HG03432 (cell line): ENCODE measurements at regions not wholly inside any gene's neighbourhood (a gene's known extent, or its start where the extent isn't known, plus 50 kb on each side); places are given as distances from the start of the nearest gene placed in this dataset.

Source experiments
- ATAC-seq: cut with Tn5 transposase; IDR thresholded peaks from one replicate; pipeline ENCODE4 v1.9.1; 2021; ENCODE audit warnings: mild to moderate bottlenecking, moderate library complexity; ENCODE audit not compliant: unreplicated experiment

DNA sequence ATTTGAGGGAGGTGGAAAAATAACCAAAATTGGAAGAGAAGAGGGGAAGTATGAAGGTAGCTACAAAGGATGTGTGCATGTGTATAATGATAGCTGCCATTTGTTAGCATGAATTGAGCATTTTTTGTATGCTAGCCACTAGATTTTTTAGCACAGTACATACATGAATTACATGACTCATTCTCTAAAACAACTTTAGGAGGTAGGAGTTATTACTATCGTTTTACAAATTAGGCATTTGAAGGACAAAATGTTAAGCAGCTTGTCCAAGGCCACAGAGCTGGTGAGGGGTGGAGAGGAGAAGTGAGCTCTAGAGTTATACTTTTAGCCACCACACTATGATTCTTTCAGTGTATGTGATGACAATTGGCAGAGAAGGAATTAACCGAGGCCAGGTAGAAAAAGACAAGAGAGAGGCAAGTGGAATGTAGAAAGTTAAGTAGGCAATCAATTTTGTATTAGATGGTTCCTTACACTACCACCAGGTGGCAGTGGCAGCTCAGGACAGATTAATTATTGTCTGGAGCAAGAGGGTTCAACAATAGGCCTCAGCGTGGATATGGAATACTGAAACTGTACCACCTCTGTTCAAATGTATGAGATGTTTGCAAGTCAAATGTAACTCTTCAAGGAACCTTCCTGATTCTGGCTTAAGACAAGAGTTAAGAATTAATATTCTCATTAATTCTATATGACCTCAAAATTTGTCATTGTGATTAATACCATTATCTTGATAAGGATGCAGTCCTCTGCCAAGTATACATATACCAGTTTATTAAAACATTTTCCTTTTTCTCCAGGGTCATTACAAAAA is 128.0 kb downstream of the MBL2 start:
- ATAC-seq = peak; percentile 88

DNA sequence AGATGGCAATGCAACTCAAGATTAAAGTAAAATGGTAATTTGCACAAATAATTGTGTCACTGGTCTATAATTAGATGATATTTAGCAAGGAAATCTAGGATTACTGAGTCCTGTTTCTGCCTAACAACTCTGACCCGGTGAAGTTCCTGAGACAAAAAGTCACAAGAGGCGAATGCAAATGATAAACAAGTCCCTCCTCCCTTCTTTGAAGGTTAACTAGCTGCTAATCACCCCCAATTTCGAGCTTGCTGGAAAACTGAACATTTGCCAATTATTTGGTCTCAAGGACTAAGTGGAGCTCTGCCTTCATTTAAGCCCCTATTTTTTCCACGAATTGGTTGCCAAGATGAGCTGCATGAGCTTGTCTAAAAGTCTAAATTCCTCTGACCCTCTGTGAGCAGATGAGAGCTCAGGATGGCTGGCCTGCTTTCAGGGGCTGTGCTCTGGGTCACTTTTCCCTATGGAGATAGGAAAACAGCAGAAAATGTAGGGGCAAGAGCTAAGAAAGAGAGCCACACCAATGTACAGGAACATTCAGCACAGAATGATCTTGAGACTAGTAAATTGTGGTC is 127.3 kb downstream of the MBL2 start:
- no peak for ATAC-seq

DNA sequence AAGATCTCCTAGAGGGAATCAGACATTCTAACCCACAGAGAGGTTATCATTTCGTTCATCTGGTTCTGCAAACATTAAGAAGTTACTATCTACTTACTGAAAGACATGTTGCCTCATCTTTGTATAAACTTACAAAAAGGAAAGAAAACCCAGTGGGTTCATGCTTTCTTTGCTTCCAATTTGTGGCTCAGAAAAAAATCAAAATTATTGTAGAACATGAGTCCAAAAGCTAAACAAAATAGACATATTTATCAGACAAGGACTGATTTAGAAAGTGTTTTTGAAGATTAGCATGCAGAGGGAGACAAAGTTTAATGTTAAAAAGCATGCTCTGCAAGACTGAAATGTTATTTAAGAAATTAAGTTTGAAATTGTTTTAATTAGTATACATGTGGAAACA is 123.1 kb downstream of the MBL2 start:
- no peak for ATAC-seq

DNA sequence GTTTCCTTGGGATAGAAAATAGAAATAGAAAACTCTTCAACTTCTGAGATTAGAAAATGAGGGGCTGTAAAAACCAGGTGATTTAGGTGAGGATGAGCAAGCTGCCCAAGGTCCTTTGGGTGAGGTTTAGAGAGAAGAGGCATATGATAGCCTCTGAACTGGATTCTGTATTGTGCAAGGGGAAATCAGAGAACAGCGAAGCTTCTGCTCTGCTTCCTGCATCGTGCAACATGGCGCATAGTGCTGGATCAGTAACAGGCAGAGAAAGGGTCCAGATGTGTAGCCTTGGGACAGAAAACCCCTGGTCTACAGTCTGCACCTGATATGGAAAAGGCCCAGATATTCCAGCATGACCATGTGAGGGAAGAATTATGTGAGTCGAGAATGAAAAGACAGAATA is 121.7 kb downstream of the MBL2 start:
- no peak for ATAC-seq

DNA sequence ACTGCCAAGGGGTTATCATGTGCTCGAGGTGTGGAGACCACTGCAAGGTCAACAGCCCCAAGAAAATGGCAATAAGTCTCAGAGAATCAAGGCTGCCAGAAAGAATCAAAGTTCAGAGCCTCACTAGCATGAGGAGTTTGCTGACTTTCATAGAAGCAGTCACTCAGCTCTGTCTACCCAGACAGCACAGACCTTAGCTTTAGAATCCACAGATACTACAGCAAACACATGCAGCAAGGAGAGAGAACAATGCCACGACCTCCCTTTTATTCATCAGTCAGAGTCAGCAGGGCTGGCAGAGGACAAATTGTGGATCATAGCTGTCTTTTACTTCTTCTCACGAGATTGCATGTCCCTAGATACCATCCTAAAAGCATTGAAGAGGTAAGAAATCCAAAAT is 121.3 kb downstream of the MBL2 start:
- ATAC-seq = no peak

DNA sequence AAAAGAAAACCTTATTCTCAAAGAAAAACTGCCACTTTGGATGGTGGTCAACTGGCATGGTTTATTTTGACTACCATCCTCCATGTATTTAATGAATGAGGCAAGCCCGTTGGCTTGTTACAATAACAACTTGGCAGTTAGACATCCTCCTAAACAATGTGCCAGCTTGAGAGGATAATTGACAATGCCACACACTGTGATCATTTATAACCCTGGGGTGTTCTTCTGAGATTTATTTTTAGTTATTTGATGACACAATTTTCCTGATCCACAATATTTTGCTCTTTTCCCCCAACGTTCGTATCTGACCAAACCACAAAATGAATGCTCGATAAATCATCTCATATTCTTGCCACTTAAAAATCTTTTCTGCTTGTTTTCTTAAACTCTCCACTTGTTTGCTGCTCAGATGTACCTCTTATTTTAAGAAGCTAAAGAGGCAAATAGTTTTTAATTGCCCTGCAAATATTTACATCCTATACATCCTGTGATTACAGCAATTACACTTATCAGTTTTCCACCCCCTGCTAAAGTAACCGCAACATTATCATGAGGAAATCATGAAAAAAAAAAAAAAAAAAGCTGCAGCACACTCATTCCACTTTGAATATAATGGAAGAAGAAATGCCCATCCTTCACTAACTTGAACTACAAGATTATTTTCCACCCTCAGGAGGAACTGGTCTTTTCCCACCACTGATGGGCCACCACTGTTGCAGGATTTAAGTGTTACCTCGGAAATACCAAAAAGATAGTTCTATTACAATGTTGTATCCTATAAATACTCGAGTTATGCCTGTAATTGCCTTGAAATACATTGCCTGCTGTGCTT is 119.9 kb downstream of the MBL2 start:
- no peak for ATAC-seq

DNA sequence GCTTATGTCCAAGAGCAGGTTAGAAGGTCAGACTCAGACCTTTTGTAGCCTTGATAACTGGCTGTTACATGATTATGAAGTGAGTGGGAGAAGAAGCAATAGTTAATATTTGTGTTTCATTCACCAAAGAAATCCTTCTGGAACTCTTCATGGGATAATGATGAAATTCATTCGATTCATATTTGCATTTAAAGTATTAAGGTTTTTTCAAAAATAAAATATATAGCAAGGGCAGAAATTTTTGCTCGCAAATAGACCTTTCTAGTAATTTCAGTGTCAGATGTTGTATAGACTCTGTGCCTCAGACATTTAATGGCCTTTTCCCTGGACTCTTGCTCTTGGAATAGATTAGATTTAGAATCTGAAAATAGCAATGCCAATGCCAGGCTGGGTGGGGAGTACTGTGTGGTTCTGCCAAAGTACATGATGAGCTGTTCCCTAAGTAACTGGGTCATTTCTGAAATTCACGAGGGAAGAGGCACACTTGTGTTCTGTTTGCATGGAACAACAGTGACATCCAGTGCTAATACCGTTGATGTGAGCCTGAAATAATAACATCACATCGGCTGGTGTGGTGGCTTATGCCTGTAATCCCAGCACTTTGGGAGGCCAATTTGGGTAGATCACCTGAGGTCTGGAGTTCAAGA is 119.2 kb downstream of the MBL2 start:
- no peak for ATAC-seq

DNA sequence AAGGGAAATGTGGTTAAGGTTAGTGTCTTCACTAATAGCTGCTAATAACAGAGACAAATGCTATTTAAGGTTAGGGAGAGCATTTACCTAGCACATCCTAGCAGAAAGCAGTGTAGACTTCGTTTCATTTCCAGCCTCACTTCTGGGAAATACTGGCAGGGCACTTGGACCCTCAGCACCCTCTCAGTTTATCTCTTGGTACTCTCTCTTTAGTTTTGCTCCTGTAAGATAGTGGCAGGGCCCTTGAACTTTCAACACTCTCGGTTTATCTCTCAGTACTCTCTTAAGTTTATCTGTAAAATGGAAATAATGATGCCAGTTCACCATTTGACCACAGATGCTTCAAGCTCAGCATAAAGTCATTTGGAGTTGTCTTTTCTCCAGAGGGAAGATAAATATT is 118.4 kb downstream of the MBL2 start:
- no peak for ATAC-seq

DNA sequence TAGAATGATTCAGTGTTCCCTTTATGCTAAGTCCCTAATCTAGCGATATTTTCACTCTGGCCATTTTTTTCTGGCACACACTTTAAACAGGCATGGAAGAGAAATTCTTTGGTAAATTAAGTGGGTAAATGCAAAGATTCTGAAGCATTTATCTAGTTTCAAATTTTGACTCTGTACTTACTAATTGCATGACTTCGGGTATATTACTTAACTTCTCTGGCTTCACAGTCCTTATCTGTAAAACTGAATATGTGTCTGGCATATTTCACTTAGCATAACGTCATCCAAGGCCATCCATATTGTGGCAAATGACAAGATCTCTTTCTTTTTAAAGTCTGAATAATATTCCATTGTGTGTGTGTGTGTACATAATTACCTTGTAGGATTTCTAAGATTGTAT is 114.5 kb downstream of the MBL2 start:
- ATAC-seq = no peak

DNA sequence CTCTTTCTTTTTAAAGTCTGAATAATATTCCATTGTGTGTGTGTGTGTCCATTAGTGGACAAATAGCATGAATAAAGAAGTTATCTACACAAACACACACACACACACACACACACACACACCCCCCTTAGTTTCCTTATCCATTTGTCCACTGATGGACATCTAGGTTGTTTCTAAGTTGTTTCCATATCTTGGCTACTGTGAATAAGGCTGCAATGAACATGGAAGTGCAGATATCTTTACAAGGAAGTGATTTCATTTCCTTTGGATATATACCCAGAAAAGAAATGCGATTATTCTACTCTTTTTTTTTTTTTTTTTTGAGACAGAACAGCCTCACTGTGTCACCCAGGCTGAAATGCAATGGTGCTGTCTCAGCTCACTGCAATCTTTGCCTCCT is 113.5 kb downstream of the MBL2 start:
- ATAC-seq = no peak

DNA sequence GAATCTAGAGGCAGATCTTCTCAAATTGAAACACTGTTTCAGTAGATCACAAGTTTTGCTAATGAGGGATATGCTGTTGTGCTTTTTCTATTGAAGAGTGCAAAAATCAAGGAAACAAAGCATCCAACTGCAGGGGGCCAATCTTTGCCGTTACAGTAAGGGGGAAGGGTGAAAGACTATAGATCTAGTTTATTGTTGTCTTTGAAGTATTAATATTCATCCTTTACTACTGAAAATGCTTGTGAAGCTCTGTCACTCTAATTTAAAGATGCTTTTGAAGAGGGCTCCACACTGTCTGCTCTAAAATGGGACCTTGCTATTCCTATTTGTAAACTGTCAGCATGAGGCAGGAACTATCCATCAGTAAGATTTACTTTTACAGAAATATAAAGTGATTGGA is 110.3 kb downstream of the MBL2 start:
- no peak for ATAC-seq

DNA sequence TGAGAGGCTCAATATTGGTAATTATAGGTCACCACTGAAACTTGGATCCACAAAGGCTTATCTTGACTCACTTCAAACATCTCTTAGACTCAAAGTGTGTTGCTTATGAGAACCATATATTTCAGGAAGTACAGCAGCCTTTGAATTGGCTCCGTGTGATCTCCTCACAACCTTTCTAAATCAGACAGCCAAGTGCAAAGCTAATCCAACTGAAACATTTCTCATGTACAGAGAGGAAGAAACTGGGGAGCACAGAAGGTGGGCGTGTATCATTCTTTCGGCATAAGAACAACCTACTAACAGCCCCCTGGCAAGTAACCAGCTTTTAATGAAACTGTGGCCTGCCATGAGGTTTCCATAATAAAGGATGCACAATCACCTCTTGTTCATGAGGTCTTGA is 109.4 kb downstream of the MBL2 start:
- no peak for ATAC-seq

DNA sequence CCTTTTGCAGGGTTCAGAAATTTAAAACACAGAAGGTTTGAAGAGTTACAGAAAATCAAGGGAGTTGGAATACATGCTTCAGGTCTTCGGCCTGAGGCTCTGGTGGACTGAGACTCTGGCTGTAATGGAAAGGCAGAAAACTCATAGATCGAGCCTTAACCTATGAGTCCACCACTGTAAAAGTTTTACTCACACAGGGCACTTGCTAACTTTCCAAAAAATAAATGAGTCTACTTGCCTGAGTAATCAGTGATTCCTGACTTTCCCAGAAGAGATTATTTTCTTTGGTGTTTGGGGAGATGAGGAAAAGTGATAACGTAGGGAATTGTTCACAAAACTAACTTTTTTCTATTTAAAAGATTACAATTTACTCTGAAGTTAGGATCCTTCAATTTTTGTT is 108.0 kb downstream of the MBL2 start:
- ATAC-seq = no peak

DNA sequence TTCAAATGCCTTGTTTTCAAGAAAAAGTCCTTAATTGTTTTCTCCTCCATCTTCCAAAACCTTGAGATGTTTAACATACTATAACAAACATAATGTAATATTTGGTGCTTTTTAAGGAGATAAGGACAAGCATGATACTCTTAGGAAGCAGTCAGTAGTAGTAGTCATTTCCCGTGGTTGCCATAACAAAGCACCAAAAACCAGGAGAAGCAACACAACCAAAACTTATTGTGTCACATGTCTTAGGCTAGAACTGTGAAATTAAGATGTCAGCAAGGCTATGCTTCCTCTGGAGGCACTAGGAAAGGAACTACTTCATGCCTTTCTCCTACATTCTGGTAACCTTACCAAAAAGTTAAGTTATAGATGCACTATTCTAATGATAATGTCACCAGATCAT is 106.8 kb downstream of the MBL2 start:
- no peak for ATAC-seq

DNA sequence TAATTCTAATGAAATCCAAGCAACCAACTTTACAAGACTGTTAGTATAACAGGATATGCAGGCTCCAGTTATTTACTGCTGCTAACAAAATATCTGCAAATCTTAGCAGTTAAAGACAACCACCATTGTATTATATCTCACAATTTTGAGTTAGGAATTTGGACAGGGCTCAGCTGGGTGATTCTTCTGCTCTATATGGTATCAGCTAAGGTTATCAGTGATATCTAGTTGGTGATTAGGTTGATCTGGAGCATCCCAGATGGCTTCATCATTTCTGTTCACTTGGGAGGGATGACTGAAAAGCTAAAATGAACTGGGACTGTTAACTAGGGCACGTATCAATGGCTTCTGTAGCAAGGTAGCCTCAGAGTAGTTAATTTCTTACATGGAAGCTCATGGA is 105.7 kb downstream of the MBL2 start:
- ATAC-seq = no peak

DNA sequence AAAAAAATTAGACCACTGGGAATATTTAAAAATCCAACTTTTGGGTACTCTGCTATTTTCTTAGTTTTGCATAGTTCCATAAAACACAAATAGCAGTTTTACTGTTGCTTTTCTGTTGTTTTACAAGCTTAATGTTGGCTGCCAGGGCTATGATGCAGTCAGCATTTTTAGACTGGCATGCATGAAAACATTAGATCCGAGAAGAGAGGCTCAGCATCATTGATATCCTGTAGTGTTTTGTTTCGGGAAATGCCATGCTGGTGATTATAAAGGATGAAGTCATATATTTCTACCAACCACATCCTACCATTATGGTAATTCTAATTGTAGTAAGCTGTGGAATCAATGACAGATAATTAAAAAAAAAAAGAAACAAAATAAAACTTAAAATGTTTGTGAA is 104.6 kb downstream of the MBL2 start:
- no peak for ATAC-seq

DNA sequence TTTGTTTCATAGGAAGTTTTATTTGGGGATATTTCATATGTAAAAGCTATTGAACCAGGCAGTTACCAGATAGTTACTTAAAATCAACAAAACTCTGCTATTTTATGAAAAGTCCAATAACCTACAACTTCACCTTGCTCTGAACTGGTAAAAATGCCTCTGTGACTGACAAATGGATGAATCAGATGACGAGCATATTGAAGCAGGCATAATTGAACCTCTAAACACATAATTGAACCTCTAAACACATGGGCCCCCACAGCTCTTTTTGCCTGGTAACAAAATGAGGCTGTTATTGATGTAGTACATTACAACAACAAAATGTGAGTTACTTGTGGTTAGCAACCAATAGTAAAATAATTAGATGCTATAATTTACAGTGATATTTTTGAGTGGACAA is 99.7 kb downstream of the MBL2 start:
- ATAC-seq = no peak

DNA sequence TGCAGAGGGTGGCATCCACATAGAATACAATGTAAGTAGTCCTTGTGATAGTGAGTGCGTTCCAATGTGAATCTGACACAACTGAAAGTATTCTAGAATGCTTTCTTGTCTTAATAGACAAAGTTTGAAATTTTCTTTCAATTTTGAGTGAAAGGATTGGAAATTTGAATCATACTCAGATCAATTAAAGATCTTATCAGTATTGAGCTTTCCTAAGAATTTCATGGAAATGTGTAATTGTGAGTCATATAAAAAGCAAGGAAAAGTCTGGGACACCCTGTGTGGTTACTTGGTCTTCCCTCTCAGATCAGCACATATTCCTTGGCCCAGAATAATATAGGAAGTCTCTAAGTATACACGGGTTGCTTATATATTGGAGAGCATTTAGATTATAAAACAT is 99.1 kb downstream of the MBL2 start:
- no peak for ATAC-seq

DNA sequence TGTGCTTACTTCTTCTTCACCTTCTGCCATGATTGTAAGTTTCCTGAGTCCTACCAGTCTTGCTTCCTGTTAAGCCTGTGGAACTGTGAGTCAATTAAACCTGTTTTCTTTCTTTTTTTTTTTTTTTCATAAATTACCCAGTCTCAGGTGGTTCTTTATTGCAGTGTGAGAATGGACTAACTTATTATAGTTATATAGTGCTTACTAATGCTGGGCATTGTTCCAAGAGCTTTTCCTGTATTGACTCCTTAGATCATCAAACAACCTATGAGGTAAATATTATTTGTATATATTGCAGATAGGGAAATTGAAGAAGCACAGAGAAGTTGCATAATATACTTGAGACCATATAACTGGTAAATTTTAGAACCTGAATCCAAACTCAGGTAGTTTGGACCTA is 98.1 kb downstream of the MBL2 start:
- no peak for ATAC-seq

DNA sequence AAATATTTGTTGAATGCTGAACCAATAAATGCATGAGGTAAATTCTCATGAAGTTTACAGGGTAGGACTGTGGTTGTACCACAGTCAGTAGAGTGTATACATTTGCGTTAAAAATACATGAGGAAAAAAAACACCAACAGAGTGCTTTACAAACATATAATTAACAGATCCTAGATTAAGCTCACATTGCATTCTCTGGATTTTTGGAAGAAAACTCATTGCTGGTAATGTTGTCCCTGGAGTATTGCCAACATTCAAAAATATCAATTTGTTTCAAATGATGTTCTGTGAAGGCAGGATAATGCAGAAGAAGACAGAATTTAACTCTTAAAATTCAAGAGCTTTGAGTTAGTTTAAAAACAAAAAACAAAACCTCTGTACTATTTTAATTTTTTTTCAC is 95.5 kb downstream of the MBL2 start:
- ATAC-seq = no peak

DNA sequence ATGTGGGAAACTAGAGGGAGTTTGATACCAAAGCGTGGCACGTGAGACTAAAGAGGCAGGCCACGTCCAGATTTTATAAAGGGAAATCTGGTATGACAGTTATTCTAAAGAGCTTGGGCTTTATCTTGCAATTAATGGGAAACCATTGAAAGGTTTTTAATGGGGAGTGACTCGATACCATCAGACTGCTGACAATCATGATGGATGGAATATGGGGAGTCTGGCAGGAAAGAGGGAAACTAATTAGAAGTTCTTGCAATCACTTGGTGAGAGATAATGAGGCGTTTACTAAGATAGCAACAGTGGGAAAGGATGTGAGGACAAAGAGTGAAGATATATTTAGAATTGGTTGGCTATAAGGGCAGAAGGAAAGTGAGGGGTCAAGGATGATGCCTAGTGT is 94.0 kb downstream of the MBL2 start:
- no peak for ATAC-seq

DNA sequence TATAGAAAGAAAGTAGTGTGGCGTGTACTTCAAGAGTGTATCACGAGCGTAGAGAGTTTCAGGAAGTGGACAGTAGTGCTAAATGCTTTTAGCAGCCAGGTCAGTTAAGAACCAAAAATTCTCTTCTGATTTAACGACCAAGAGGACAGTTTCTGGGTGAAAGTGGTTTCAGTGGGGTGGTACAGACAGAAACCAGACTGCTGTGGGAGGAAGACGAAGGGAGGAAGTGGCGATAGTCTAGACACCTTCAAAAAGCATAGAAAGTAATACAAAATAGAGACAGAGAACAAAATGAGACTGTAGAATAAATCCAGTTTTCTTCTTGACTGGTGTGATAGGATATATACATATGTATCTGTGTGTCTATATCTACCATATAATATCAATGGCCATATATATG is 93.5 kb downstream of the MBL2 start:
- no peak for ATAC-seq
